ENCODE measurements at regions not wholly inside any gene's neighbourhood (a gene's known extent, or its start where the extent isn't known, plus 50 kb on each side); places are given as distances from the start of the nearest gene placed in this dataset.

GRCh38 chr3:159765030-159765859 lies 223.4 kb upstream of the IL12A start:
- peaks cover 0 to 64% (median 35%) of the 10 kb centered on the region in 4 donors for H3K4me1 ChIP-seq
- intact Hi-C loops (cut with DNase I; ENCODE audit: low total_unique reads): loop anchor here (2.0 kb wide), 1 partner anchor 34 kb away; no protein-coding TSS in a partner anchor
- H3K36me3 ChIP-seq: no peaks in the 10 kb centered on the region
- DNase-seq: peak; percentile 88 to 97
- peak overlapping the region; percentile 92 to 98 for H3K27ac ChIP-seq
- H3K4me3 ChIP-seq: peak overlapping the region; percentile 69 to 90
- TF ChIP-seq, protein P1, sequence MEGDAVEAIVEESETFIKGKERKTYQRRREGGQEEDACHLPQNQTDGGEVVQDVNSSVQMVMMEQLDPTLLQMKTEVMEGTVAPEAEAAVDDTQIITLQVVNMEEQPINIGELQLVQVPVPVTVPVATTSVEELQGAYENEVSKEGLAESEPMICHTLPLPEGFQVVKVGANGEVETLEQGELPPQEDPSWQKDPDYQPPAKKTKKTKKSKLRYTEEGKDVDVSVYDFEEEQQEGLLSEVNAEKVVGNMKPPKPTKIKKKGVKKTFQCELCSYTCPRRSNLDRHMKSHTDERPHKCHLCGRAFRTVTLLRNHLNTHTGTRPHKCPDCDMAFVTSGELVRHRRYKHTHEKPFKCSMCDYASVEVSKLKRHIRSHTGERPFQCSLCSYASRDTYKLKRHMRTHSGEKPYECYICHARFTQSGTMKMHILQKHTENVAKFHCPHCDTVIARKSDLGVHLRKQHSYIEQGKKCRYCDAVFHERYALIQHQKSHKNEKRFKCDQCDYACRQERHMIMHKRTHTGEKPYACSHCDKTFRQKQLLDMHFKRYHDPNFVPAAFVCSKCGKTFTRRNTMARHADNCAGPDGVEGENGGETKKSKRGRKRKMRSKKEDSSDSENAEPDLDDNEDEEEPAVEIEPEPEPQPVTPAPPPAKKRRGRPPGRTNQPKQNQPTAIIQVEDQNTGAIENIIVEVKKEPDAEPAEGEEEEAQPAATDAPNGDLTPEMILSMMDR (IDR thresholded peaks at IDR 0.05): no peak
- H3K9me3 ChIP-seq: no peaks in the 10 kb centered on the region
- no peaks in the 10 kb centered on the region for H3K27me3 ChIP-seq

GRCh38 chr3:159765860-159766294 lies 222.8 kb upstream of the IL12A start:
- TF ChIP-seq, protein P1 (IDR thresholded peaks at IDR 0.05): no peak
- peak overlapping the region; percentile 92 to 98 for H3K27ac ChIP-seq
- intact Hi-C loops (cut with DNase I; ENCODE audit: low total_unique reads): loop anchor here (2.0 kb wide), 1 partner anchor 33 kb away; no protein-coding TSS in a partner anchor
- no peaks in the 10 kb centered on the region for H3K9me3 ChIP-seq
- H3K36me3 ChIP-seq: no peaks in the 10 kb centered on the region
- peak overlapping the region; percentile 69 to 90 for H3K4me3 ChIP-seq
- DNase-seq: peak in 1 of 2 donors; percentile 78
- peaks cover 0 to 66% (median 41%) of the 10 kb centered on the region in 4 donors for H3K4me1 ChIP-seq
- H3K27me3 ChIP-seq: no peaks in the 10 kb centered on the region

DNA sequence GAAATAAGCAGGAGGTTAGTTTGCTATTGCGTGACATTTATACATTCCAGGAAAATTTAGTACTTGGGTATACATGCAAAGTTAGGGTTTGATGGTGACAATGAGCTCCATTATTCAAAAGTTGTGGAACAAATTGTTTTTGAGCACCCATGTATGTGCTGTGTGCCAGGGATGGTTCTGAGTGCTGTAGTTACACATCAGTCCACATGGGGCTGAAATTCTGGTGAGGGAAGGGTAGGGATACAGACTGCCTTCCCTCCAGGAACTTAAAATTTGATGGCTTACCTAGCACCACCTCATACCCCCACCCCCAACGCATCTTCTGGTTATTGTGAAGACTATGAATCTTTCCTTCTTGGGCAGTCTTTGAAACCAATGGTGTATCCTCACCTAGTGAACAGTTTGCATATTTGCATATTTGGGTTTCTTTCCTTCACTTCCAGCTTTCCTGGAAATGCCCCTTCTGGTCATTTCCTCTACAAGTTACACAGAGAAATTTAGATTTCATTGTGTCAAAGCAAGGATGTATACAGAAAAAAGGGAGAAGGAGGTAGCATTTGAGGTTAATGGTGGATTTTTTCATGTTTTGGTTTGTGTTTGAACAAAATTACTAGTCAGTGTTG lies 222.0 kb upstream of the IL12A start:
- TF ChIP-seq, protein P1 (IDR thresholded peaks at IDR 0.05): peak; percentile 57 to 58
- peak overlapping the region; percentile 69 to 90 for H3K4me3 ChIP-seq
- peaks cover 0 to 66% (median 38%) of the 10 kb centered on the region in 4 donors for H3K4me1 ChIP-seq
- intact Hi-C loops (cut with DNase I; ENCODE audit: low total_unique reads): no loop called here
- no peaks in the 10 kb centered on the region for H3K9me3 ChIP-seq
- H3K27ac ChIP-seq: peak overlapping the region; percentile 92 to 98
- H3K27me3 ChIP-seq: no peaks in the 10 kb centered on the region
- H3K36me3 ChIP-seq: no peaks in the 10 kb centered on the region
- DNase-seq: no peak

DNA sequence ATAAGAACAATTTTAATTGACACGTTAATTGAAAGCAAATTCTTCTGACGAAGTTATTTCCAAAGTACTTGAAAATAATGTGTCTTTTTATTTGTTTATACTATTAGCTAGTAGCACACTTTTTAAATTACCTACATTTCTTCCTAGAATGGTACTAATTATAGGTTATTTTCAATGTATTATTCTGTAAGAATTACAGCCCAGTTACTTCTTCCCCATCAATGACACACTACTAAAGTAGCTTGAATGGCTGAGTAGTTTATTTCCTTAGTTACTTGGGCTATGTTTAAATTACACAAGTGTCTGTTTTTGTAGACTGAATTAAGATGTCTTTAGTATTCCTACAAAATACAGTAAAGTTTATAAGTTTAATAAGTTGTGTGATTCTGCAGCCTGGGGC lies 217.6 kb upstream of the IL12A start:
- H3K4me3 ChIP-seq: no peak overlapping the region
- TF ChIP-seq, protein P1 (IDR thresholded peaks at IDR 0.05): no peak
- H3K36me3 ChIP-seq: no peaks in the 10 kb centered on the region
- DNase-seq: no peak
- peak overlapping the region; percentile 47 to 92 for H3K27ac ChIP-seq
- peaks cover 0 to 98% (median 40%) of the 10 kb centered on the region in 4 donors for H3K4me1 ChIP-seq
- no peaks in the 10 kb centered on the region for H3K9me3 ChIP-seq
- no peaks in the 10 kb centered on the region for H3K27me3 ChIP-seq
- intact Hi-C loops (cut with DNase I; ENCODE audit: low total_unique reads): no loop called here

DNA sequence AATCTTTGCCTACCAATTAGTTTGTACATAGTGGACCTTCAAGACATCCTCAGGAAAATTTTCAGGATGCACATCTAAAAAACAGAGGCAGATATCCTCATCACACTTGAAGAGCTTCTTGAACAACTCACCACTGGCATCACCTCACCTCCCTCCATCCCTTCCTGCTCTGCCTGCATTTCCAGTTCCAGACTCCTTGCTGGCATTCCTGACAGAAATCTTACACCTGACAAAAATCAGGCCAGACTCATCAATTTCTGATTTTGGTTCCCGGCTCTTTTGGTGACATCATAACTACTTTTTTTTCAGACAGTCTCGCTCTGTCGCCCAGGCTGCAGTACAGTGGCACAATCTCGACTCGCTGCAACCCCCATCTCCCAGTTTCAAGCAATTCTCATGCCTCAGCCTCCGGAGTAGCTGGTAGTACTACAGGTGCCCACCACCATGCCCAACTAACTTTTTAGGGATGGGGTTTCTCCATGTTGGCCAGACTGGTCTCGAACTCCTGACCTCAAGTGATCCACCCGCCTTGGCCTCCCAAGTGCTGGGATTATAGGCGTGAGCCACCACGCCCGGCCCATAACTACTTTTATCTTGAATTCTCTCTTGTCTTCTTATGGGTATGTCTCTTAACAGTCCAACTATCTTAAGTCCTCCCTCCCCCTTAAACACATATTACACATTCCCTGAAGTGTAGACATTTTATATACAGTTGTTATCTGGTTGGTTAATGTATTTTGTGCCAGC lies 216.6 kb upstream of the IL12A start:
- Histone ChIP-seq H3K4me1 (peaks cover 0 to 100% (median 45%) of the 10 kb centered on the region in 4 donors), H3K27ac (peak overlapping the region; percentile 72 to 92)
- no peak for DNase-seq

More for the DNA sequence above, 216.6 kb upstream of the IL12A start:
- no peaks in the 10 kb centered on the region for H3K36me3 ChIP-seq
- H3K4me3 ChIP-seq: no peak overlapping the region
- TF ChIP-seq, protein P1 (IDR thresholded peaks at IDR 0.05): no peak
- intact Hi-C loops (cut with DNase I; ENCODE audit: low total_unique reads): no loop called here
- no peaks in the 10 kb centered on the region for H3K27me3 ChIP-seq
- H3K9me3 ChIP-seq: no peaks in the 10 kb centered on the region
